Activated CD4-positive, alpha-beta memory T cell treated with anti-CD3 and anti-CD28 coated beads for 36 hours (primary cell): ENCODE measurements at regions not wholly inside any gene's neighbourhood (a gene's known extent, or its start where the extent isn't known, plus 50 kb on each side); places are given as distances from the start of the nearest gene placed in this dataset.
A peak's percentile ranks its signal among the peaks of the same experiment; 100 is the strongest.

Experiments used
- CTCF ChIA-PET: fragments of 350-600 bp; sonication (Branson Sonifier 250); formaldehyde crosslinking; loops from one replicate; lab custom pipeline; 2021; ENCODE audit warnings: antibody characterized with exemption, inconsistent platforms; lab: Charles Lee
- POLR2A ChIA-PET: fragments of 350-600 bp; sonication (Branson Sonifier 250); formaldehyde crosslinking; loops from one replicate; lab custom pipeline; 2021; ENCODE audit warnings: antibody characterized with exemption; lab: Charles Lee
- DNase-seq: peaks from one replicate; pipeline ENCODE4 v3.0.0-alpha.2; 2020
- H3K27ac Mint-ChIP-seq: one replicate; pipeline ENCODE4 v1.8.0; 2021; ENCODE audit warnings: mixed read lengths
- H3K27me3 Mint-ChIP-seq: one replicate; pipeline ENCODE4 v1.8.0; 2021; ENCODE audit warnings: mixed read lengths
- H3K36me3 Mint-ChIP-seq: one replicate; pipeline ENCODE4 v1.8.0; 2021; ENCODE audit warnings: mixed read lengths
- H3K4me1 Mint-ChIP-seq: one replicate; pipeline ENCODE4 v1.8.0; 2021; ENCODE audit warnings: low read depth, mixed read lengths
- H3K4me3 Mint-ChIP-seq: one replicate; pipeline ENCODE4 v1.8.0; 2021; ENCODE audit warnings: mild to moderate bottlenecking, mixed read lengths
- H3K9me3 Mint-ChIP-seq: one replicate; pipeline ENCODE4 v1.8.0; 2021; ENCODE audit warnings: mixed read lengths
- intact Hi-C: fragments of 100-400 bp; cut with micrococcal nuclease; formaldehyde crosslinking; loops from one replicate; pipeline ENCODE4 v1.15.1; 2023

GRCh38 chr18:59060551-59060950 lies 79.1 kb upstream of the SEC11C start:
- no peaks in the 10 kb centered on the region for H3K9me3 Mint-ChIP-seq
- H3K4me3 Mint-ChIP-seq: no peak overlapping the region
- intact Hi-C loops: no loop called here
- POLR2A ChIA-PET: no interaction called here
- no peaks in the 10 kb centered on the region for H3K36me3 Mint-ChIP-seq
- no peak for DNase-seq
- H3K4me1 Mint-ChIP-seq: no peaks in the 10 kb centered on the region
- no peak overlapping the region for H3K27ac Mint-ChIP-seq
- CTCF ChIA-PET: interaction anchor here (1.1 to 5.7 kb wide), 3 partner anchors 10 to 292 kb away, joined by 3 to 38 read pairs (median 8); no protein-coding TSS in a partner anchor
- H3K27me3 Mint-ChIP-seq: peaks cover 15% of the 10 kb centered on the region

GRCh38 chr18:59061914-59062642 lies 77.6 kb upstream of the SEC11C start:
- CTCF ChIA-PET: interaction anchor here (1.3 to 5.7 kb wide), 2 partner anchors 9 to 298 kb away, joined by 3 to 38 read pairs; no protein-coding TSS in a partner anchor
- POLR2A ChIA-PET: no interaction called here
- Mint-ChIP-seq H3K27ac (no peak overlapping the region), H3K4me3 (no peak overlapping the region), H3K9me3 (no peaks in the 10 kb centered on the region), H3K27me3 (peaks cover 14% of the 10 kb centered on the region), H3K36me3 (no peaks in the 10 kb centered on the region), H3K4me1 (no peaks in the 10 kb centered on the region)
- no peak for DNase-seq
- intact Hi-C loops: no loop called here

GRCh38 chr18:59062643-59063006 lies 77.1 kb upstream of the SEC11C start:
- Mint-ChIP-seq H3K36me3 (no peaks in the 10 kb centered on the region), H3K4me1 (no peaks in the 10 kb centered on the region), H3K27ac (no peak overlapping the region), H3K9me3 (no peaks in the 10 kb centered on the region), H3K4me3 (no peak overlapping the region), H3K27me3 (peaks cover 14% of the 10 kb centered on the region)
- intact Hi-C loops: no loop called here
- DNase-seq: no peak
- POLR2A ChIA-PET: no interaction called here
- CTCF ChIA-PET: interaction anchor here (1.3 kb wide), 1 partner anchor 299 kb away, joined by 3 read pairs; no protein-coding TSS in a partner anchor

DNA sequence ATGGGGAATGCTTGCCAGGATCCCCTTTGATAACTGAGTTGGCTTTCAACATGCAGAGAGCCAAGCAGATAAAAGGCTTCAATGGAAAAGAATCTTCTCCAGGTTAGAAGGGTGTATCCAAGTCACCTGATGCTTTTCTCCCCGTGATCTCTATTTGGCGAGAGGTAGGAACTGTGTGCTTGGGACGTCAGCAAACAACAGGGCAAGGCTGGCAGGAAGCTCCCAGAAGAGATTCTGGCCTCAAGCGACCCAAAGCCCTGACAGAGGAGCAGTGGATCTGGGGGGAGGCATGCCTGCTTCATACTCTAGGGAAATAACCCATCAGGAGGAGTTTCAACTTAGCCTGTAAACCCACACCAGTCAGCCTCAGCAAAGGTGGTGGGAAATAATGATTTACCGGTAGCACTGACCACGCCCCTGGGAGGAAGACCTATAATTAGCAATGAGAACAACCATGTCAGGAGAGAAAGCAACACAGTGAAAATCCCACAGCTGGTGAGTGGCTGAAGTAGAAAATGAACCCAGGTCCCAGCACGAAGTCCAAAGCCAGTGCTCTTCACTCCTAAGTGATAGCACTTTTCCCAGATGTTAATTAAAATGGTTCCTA lies 76.3 kb upstream of the SEC11C start:
- intact Hi-C loops: no loop called here
- CTCF ChIA-PET: interaction anchor here (1.3 to 2.1 kb wide), 2 partner anchors 283 to 295 kb away, joined by 3 to 13 read pairs; no protein-coding TSS in a partner anchor

DNA sequence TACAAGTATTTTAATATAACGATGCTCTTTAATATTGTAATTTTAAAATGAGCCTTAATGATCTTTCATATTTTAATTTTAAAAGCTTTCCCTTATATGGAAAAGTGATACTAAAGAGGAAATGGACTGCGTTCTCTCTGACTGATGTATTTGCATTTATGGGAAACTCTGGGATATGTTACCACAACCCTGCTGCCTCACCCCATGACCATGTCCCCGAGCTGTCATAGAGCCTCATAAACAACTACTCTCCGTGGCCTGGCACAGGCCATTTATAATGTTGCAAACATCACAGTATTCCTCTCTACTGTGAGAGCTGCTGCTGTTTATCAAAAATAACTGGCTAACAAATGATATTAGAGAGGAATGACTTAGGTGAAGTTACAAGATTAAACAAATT lies 75.8 kb upstream of the SEC11C start:
- H3K36me3 Mint-ChIP-seq: no peaks in the 10 kb centered on the region
- POLR2A ChIA-PET: no interaction called here
- no peaks in the 10 kb centered on the region for H3K4me1 Mint-ChIP-seq
- CTCF ChIA-PET: interaction anchor here (1.3 to 2.1 kb wide), 2 partner anchors 283 to 296 kb away, joined by 3 to 13 read pairs; no protein-coding TSS in a partner anchor
- peaks cover 16% of the 10 kb centered on the region for H3K27me3 Mint-ChIP-seq
- no peak overlapping the region for H3K27ac Mint-ChIP-seq
- H3K9me3 Mint-ChIP-seq: no peaks in the 10 kb centered on the region
- DNase-seq: no peak
- no peak overlapping the region for H3K4me3 Mint-ChIP-seq
- intact Hi-C loops: no loop called here

More for the DNA sequence above, 76.3 kb upstream of the SEC11C start:
- H3K36me3 Mint-ChIP-seq: no peaks in the 10 kb centered on the region
- no peak for DNase-seq
- no peak overlapping the region for H3K27ac Mint-ChIP-seq
- H3K9me3 Mint-ChIP-seq: no peaks in the 10 kb centered on the region
- H3K27me3 Mint-ChIP-seq: peaks cover 16% of the 10 kb centered on the region
- H3K4me3 Mint-ChIP-seq: no peak overlapping the region
- H3K4me1 Mint-ChIP-seq: no peaks in the 10 kb centered on the region
- POLR2A ChIA-PET: no interaction called here

DNA sequence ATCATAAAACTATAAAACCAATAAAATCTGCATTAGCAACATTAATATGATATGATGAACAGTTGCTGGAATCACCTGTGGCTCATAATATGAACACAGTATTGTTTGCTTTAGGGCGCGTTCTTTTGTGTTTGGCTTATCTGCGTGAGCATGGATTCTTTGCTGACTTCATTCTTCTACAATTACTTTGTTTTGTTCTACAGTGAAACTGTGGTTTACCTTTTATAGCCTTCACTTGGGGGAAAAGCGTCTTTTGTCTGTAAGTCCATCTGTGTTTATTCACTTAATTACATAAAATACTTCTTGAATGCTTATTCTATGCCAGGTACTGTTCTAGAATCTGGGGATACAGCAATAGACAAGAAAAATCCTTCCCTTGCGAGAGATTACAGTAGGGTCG lies 74.0 kb upstream of the SEC11C start:
- intact Hi-C loops: no loop called here
- Mint-ChIP-seq H3K9me3 (no peaks in the 10 kb centered on the region), H3K36me3 (no peaks in the 10 kb centered on the region), H3K27me3 (peaks cover 16% of the 10 kb centered on the region), H3K4me3 (no peak overlapping the region), H3K27ac (no peak overlapping the region), H3K4me1 (no peaks in the 10 kb centered on the region)
- no peak for DNase-seq
- ChIA-PET POLR2A (no interaction called here), CTCF (interaction anchor here (0.9 to 1.1 kb wide), 2 partner anchors 284 to 297 kb away, joined by 4 to 7 read pairs; no protein-coding TSS in a partner anchor)

GRCh38 chr18:59067873-59068272 lies 71.8 kb upstream of the SEC11C start:
- ChIA-PET POLR2A (no interaction called here), CTCF (interaction anchor here (0.6 to 5.6 kb wide), 4 partner anchors 286 to 304 kb away, joined by 3 to 109 read pairs (median 38); no protein-coding TSS in a partner anchor)
- no peaks in the 10 kb centered on the region for H3K36me3 Mint-ChIP-seq
- H3K27ac Mint-ChIP-seq: no peak overlapping the region
- peak; percentile 32 for DNase-seq
- intact Hi-C loops: no loop called here
- no peaks in the 10 kb centered on the region for H3K9me3 Mint-ChIP-seq
- H3K4me1 Mint-ChIP-seq: peaks cover 2% of the 10 kb centered on the region
- H3K27me3 Mint-ChIP-seq: peaks cover 5% of the 10 kb centered on the region
- no peak overlapping the region for H3K4me3 Mint-ChIP-seq

DNA sequence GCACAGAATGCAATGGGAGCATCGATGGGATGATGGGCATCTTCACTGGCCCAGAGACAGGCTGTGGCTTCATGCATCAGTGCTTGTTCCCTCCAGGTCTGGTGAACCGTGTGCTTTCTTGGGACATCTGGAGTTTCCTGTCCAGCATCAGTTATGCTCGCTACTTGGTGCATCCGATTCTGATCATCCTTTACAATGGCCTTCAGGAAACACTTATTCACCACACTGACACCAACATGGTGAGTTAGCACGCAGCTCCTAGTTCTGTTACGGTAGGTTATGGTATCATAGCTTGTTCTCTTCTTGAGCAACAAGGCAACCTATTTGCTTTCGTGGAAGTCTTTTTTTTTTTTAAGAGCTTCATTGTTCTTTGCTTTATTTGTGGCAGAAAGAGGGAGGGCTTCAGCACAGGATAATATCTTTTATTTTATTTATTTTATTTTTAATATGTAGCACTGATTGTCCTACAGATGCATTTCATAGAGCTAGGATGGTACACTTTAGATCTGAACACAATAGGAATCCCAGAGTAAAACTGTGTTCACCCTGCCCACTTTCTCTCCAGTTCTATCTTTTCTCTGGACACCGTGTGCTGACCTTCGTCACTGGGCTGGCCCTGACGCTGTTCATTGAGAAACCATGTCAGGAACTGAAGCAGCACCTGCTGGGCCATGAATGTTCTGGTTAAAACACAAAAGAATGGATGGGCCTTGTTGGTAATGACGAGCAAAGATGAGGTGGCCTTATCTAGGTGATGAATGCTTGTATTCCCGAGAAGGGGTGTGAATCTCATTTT lies 71.2 kb upstream of the SEC11C start:
- Mint-ChIP-seq H3K36me3 (no peaks in the 10 kb centered on the region), H3K9me3 (no peaks in the 10 kb centered on the region), H3K27ac (no peak overlapping the region), H3K27me3 (peaks cover 2% of the 10 kb centered on the region), H3K4me3 (no peak overlapping the region), H3K4me1 (peaks cover 2% of the 10 kb centered on the region)
- intact Hi-C loops: no loop called here
- ChIA-PET CTCF (interaction anchor here (0.6 to 5.6 kb wide), 5 partner anchors 9 to 304 kb away, joined by 3 to 109 read pairs (median 38); no protein-coding TSS in a partner anchor), POLR2A (no interaction called here)
- DNase-seq: no peak

GRCh38 chr18:59070181-59070912 lies 69.3 kb upstream of the SEC11C start:
- ChIA-PET POLR2A (no interaction called here), CTCF (interaction anchor here (0.5 to 5.6 kb wide), 29 partner anchors 11 to 1044 kb away, joined by 3 to 109 read pairs (median 4); partner anchors contain the start of gene SEC11C)
- Mint-ChIP-seq H3K9me3 (no peaks in the 10 kb centered on the region), H3K27ac (no peak overlapping the region), H3K4me1 (peaks cover 2% of the 10 kb centered on the region), H3K4me3 (no peak overlapping the region), H3K36me3 (no peaks in the 10 kb centered on the region), H3K27me3 (peaks cover 1% of the 10 kb centered on the region)
- intact Hi-C loops: loop anchor here (1.0 to 5.0 kb wide), 3 partner anchors 289 to 543 kb away; no protein-coding TSS in a partner anchor
- peak; percentile 85 for DNase-seq

- no peak overlapping the region for H3K27ac Mint-ChIP-seq
- H3K4me1 Mint-ChIP-seq: peaks cover 2% of the 10 kb centered on the region
- no peaks in the 10 kb centered on the region for H3K36me3 Mint-ChIP-seq
- DNase-seq: no peak
- intact Hi-C loops: loop anchor here (5.0 kb wide), 1 partner anchor 546 kb away; no protein-coding TSS in a partner anchor
- H3K9me3 Mint-ChIP-seq: no peaks in the 10 kb centered on the region
- CTCF ChIA-PET: interaction anchor here (4.0 to 5.6 kb wide), 4 partner anchors 10 to 303 kb away, joined by 38 to 109 read pairs (median 64); no protein-coding TSS in a partner anchor
- H3K27me3 Mint-ChIP-seq: peaks cover 1% of the 10 kb centered on the region
- POLR2A ChIA-PET: interaction anchor here (0.6 kb wide), 1 partner anchor 127 kb away, joined by 3 read pairs; no protein-coding TSS in a partner anchor
- H3K4me3 Mint-ChIP-seq: no peak overlapping the region
These were observed 66.8 kb upstream of the SEC11C start for GRCh38 chr18:59072727-59073421.

DNA sequence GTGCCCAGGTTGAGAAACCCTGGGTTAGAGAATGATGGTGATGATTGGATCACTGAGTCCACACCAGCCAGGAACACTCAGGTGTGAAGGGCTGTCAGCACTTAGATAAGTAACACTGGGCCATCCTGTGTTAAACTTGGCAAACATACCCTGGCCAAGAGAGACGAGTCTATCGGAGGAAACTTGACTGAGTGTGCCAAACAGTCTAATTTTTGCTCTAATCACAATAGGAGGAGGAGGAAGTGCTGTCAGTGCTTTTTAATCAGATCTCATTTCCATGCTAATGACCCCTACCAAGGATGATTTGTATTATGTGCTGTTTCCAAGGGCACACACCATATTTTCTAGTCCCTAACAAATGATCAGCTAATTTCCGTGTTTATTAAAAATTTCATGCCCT lies 63.8 kb upstream of the SEC11C start:
- no peak for DNase-seq
- intact Hi-C loops: no loop called here
- H3K27ac Mint-ChIP-seq: no peak overlapping the region
- ChIA-PET POLR2A (no interaction called here), CTCF (no interaction called here)
- H3K27me3 Mint-ChIP-seq: no peaks in the 10 kb centered on the region
- no peak overlapping the region for H3K4me3 Mint-ChIP-seq
- peaks cover 2% of the 10 kb centered on the region for H3K4me1 Mint-ChIP-seq
- H3K36me3 Mint-ChIP-seq: no peaks in the 10 kb centered on the region
- H3K9me3 Mint-ChIP-seq: no peaks in the 10 kb centered on the region
